A549 (cell line): ENCODE measurements at regions not wholly inside any gene's neighbourhood (a gene's known extent, or its start where the extent isn't known, plus 50 kb on each side); places are given as distances from the start of the nearest gene placed in this dataset.

Experiments
- ATAC-seq, 2 experiments: fragments of 200-7000 bp in 1 of 2; fragments of >200 bp in 1 of 2; cut with Nextera tagmentation in 1 of 2; cut with Tn5 transposase in 1 of 2; 3 replicates each; pipeline versions ENCODE4 v1.8.0 to v1.9.1; 2018 to 2020; ENCODE audit warnings: mild to moderate bottlenecking in 1 of 2, moderate library complexity in 1 of 2
- CTCF ChIA-PET: fragments of 300-600 bp; sonication (Branson Sonifier 250); formaldehyde crosslinking; extraction: SDS; loops from one replicate; lab custom pipeline; 2021; ENCODE audit warnings: antibody characterized with exemption, inconsistent platforms; lab: Yijun Ruan, JAX
- POLR2A ChIA-PET: fragments of 350-600 bp; formaldehyde crosslinking; extraction: SDS; loops from one replicate; lab custom pipeline; 2021; ENCODE audit warnings: antibody characterized with exemption, inconsistent platforms; lab: Yijun Ruan, JAX
- DNase-seq, 2 experiments: peaks; one replicate each; pipeline versions ENCODE4 v3.0.0 to v3.0.0-alpha.2; 2011 to 2016; ENCODE audit warnings: low read depth in 1 of 2, low spot score in 1 of 2
- FAIRE-seq: peaks from 2 replicates; lab custom pipeline; 2011; peaks lifted over from hg19 to GRCh38; lab: Jason Lieb, UNC
- H3K27ac ChIP-seq, 2 experiments: fragments of >200 bp; sonication (Bioruptor Twin); formaldehyde crosslinking; 3 replicates each; pipeline ENCODE4 v1.5.1; 2016 to 2017
- H3K4me1 ChIP-seq: fragments of >200 bp; sonication (Bioruptor Twin); formaldehyde crosslinking; 3 replicates; pipeline ENCODE4 v1.6.1; 2016
- H3K4me2 ChIP-seq: fragments of >200 bp; sonication (Bioruptor Twin); formaldehyde crosslinking; 3 replicates; pipeline ENCODE4 v1.6.1; 2016
- H3K4me3 ChIP-seq: fragments of >200 bp; sonication (Bioruptor Twin); formaldehyde crosslinking; 3 replicates; pipeline ENCODE4 v1.5.1; 2016
- H3K9me3 ChIP-seq: fragments of >200 bp; sonication (Bioruptor Twin); formaldehyde crosslinking; 3 replicates; pipeline ENCODE4 v1.6.1; 2016
- CHD2 ChIP-seq: fragments of 150-350 bp; IDR thresholded peaks from 2 replicates; pipeline ENCODE4 v1.6.1; 2014; ENCODE audit warnings: low read length; ENCODE audit not compliant: partially characterized antibody
- EHF ChIP-seq: fragments of 250-450 bp; sonication (Bioruptor Pico); IDR thresholded peaks from 2 replicates; pipeline ENCODE4 v1.5.0; 2020; ENCODE audit warnings: mild to moderate bottlenecking
- ESRRA ChIP-seq: fragments of 150-350 bp; IDR thresholded peaks from 2 replicates; pipeline ENCODE4 v1.6.1; 2014; ENCODE audit warnings: mild to moderate bottlenecking, low read length, borderline replicate concordance
- FOSB ChIP-seq: fragments of 250-450 bp; sonication (Bioruptor Pico); IDR thresholded peaks from 2 replicates; pipeline ENCODE4 v1.5.0; 2020; ENCODE audit warnings: mild to moderate bottlenecking, moderate library complexity
- HDAC2 ChIP-seq: fragments of 200-600 bp; sonication (generic); IDR thresholded peaks from 2 replicates; pipeline ENCODE4 v1.6.1; 2016
- HMGXB4 ChIP-seq: fragments of 250-450 bp; sonication (Bioruptor Pico); IDR thresholded peaks from 2 replicates; pipeline ENCODE4 v1.5.0; 2021; ENCODE audit warnings: mild to moderate bottlenecking, moderate library complexity, borderline replicate concordance
- HOXA7 ChIP-seq: fragments of 250-450 bp; sonication (Bioruptor Pico); IDR thresholded peaks from 2 replicates; pipeline ENCODE4 v1.5.0; 2020; ENCODE audit warnings: mild to moderate bottlenecking, moderate library complexity
- JUNB ChIP-seq: fragments of >200 bp; sonication (Bioruptor Twin); formaldehyde crosslinking; IDR thresholded peaks from 2 replicates; pipeline ENCODE4 v1.6.1; 2016
- KDM1A ChIP-seq: fragments of 200-600 bp; sonication (generic); IDR thresholded peaks from 2 replicates; pipeline ENCODE4 v1.6.1; 2016; ENCODE audit warnings: low read depth, mild to moderate bottlenecking
- MAZ ChIP-seq: fragments of 150-350 bp; IDR thresholded peaks from 2 replicates; pipeline ENCODE4 v1.6.1; 2014; ENCODE audit warnings: antibody characterized with exemption, low read depth, low read length, borderline replicate concordance
- MYC ChIP-seq: IDR thresholded peaks from 2 replicates; pipeline ENCODE4 v1.6.1; 2012; ENCODE audit warnings: mild to moderate bottlenecking, inconsistent platforms, low read length, improper control_type of control experiment, borderline replicate concordance
- NFE2L2 ChIP-seq: fragments of 150-350 bp; conservative IDR thresholded peaks from 2 replicates; pipeline ENCODE4 v1.6.1; 2014; ENCODE audit warnings: low read length
- NPAS2 ChIP-seq: fragments of 250-450 bp; sonication (Bioruptor Pico); IDR thresholded peaks from 2 replicates; pipeline ENCODE4 v1.8.0; 2022; ENCODE audit warnings: mild to moderate bottlenecking, moderate library complexity, borderline replicate concordance
- RARB ChIP-seq: fragments of 250-450 bp; sonication (Bioruptor Pico); IDR thresholded peaks from 2 replicates; pipeline ENCODE4 v1.8.0; 2021; ENCODE audit warnings: mild to moderate bottlenecking, moderate library complexity
- RCOR1 ChIP-seq: fragments of 150-350 bp; IDR thresholded peaks from 2 replicates; pipeline ENCODE4 v1.6.1; 2014; ENCODE audit warnings: antibody characterized with exemption, low read length, low read depth
- RFX5 ChIP-seq: fragments of 450-650 bp; IDR thresholded peaks from 2 replicates; pipeline ENCODE4 v1.7.1; 2014; ENCODE audit warnings: antibody characterized with exemption, mild to moderate bottlenecking, moderate library complexity
- RNF2 ChIP-seq: fragments of 200-600 bp; sonication (generic); IDR thresholded peaks from 2 replicates; pipeline ENCODE4 v1.6.1; 2016; ENCODE audit warnings: low read depth, mild to moderate bottlenecking, antibody characterized with exemption, moderate library complexity, borderline replicate concordance
- SMC3 ChIP-seq: fragments of >200 bp; sonication (Bioruptor Twin); formaldehyde crosslinking; IDR thresholded peaks from 3 replicates; pipeline ENCODE4 v1.6.1; 2018; ENCODE audit warnings: inconsistent platforms
- ZSCAN20 ChIP-seq: fragments of 250-450 bp; sonication (Bioruptor Pico); IDR thresholded peaks from 2 replicates; pipeline ENCODE4 v1.8.0; 2022; ENCODE audit warnings: mild to moderate bottlenecking, moderate library complexity
- WGBS: methylation state at CpG from one replicate; pipeline ENCODE4 v1.1.6; 2017; ENCODE audit errors: missing lambda C conversion rate; 5-methylcytosine and 5-hydroxymethylcytosine counted together
- TF ChIP-seq, protein P1 (sequence below): IDR thresholded peaks from 2 replicates; pipeline ENCODE4 v1.6.1; 2012
- TF ChIP-seq, protein P2 (sequence below): IDR thresholded peaks from 2 replicates; pipeline ENCODE4 v1.6.1; 2012; ENCODE audit warnings: low read depth, borderline replicate concordance
- TF ChIP-seq, protein P3 (sequence below): fragments of 250-450 bp; sonication (Bioruptor Pico); IDR thresholded peaks from 2 replicates; pipeline ENCODE4 v1.5.0; 2020; ENCODE audit warnings: low read depth, mild to moderate bottlenecking, moderate library complexity
- TF ChIP-seq, protein P4 (sequence below): IDR thresholded peaks from 2 replicates; pipeline ENCODE4 v1.6.1; 2012

DNA sequence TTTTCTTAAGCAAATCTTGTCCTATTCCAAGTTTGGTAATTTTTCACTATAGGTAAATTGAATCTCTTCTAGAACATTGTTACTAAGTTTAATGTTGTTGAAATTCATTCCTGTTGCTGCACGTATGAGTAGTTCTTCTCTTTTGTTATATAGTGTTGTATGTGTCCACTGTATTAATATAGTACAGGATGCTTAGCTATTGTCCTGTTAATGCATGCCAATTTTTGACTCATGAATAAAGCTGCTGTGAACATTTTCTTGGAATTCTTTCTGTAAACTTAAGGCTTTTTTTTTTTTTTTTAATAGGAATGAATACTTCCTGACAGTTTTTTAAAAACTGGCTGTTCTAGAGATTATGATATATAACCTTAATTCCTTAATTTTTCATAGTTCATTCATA, 326.9 kb downstream of the SLC4A3 start:
- no peak overlapping the region for H3K4me2 ChIP-seq
- H3K4me1 ChIP-seq: no peaks in the 10 kb centered on the region
- peaks cover 5% of the 10 kb centered on the region; the same call in 2 of the 3 replicates for H3K9me3 ChIP-seq
- POLR2A ChIA-PET: no interaction called here
- H3K4me3 ChIP-seq: no peak overlapping the region
- ATAC-seq: no peak
- TF ChIP-seq NPAS2: no peak
- no peak for TF ChIP-seq SMC3
- TF ChIP-seq, all 56 proteins: peak for 0
- CTCF ChIA-PET: interaction anchor here (0.7 kb wide), 1 partner anchor 58 kb away, joined by 3 read pairs; no protein-coding TSS in a partner anchor
- no peak overlapping the region for H3K27ac ChIP-seq
- no peak for DNase-seq
- no peak for FAIRE-seq
- 16% methylated on average over 1 of the region's 1 CpG for WGBS

DNA sequence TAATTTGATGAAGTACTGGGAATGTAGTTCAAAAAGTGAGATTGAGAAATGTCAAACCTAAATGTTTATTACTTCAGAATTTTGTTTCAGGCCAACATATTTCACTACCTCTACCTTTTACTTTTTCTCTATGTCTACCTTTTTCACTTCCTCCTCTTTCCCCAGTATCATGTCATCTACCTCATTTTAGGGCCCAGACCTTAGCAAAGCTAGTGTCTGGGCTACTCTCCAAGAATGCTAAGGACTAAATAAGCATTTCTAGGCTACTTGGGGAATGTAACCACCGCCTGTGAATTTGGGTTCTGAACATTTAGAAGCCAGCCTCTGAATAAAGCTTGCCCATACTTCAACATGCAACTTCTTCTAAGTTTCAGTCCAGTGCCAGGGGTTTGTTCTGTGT, 330.4 kb downstream of the SLC4A3 start:
- ATAC-seq (no peak), DNase-seq (no peak), FAIRE-seq (no peak)
- ChIA-PET CTCF (no interaction called here), POLR2A (no interaction called here)
- H3K4me1 ChIP-seq: no peaks in the 10 kb centered on the region
- H3K9me3 ChIP-seq: peaks cover 5% of the 10 kb centered on the region; the same call in 2 of the 3 replicates
- no peak for TF ChIP-seq EHF (CRISPR knock-in tag)
- no peak for TF ChIP-seq ZSCAN20 (CRISPR knock-in tag)
- TF ChIP-seq NPAS2: no peak
- TF ChIP-seq, protein P1, sequence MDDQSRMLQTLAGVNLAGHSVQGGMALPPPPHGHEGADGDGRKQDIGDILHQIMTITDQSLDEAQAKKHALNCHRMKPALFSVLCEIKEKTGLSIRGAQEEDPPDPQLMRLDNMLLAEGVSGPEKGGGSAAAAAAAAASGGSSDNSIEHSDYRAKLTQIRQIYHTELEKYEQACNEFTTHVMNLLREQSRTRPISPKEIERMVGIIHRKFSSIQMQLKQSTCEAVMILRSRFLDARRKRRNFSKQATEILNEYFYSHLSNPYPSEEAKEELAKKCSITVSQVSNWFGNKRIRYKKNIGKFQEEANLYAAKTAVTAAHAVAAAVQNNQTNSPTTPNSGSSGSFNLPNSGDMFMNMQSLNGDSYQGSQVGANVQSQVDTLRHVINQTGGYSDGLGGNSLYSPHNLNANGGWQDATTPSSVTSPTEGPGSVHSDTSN: no peak
- no peak for TF ChIP-seq RARB (CRISPR knock-in tag)
- no peak for TF ChIP-seq NFE2L2
- TF ChIP-seq MYC: no peak
- no peak for TF ChIP-seq RFX5
- TF ChIP-seq RCOR1: no peak
- TF ChIP-seq CHD2: no peak
- TF ChIP-seq HMGXB4 (CRISPR knock-in tag): no peak
- TF ChIP-seq, protein P2, sequence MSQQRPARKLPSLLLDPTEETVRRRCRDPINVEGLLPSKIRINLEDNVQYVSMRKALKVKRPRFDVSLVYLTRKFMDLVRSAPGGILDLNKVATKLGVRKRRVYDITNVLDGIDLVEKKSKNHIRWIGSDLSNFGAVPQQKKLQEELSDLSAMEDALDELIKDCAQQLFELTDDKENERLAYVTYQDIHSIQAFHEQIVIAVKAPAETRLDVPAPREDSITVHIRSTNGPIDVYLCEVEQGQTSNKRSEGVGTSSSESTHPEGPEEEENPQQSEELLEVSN: no peak
- no peak for TF ChIP-seq FOSB (CRISPR knock-in tag)
- TF ChIP-seq KDM1A: no peak
- TF ChIP-seq JUNB: no peak
- no peak for TF ChIP-seq MAZ
- no peak for TF ChIP-seq HOXA7
- H3K4me2 ChIP-seq: no peak overlapping the region
- H3K27ac ChIP-seq: no peak overlapping the region
- 0% methylated on average over 1 of the region's 1 CpG for WGBS
- no peak overlapping the region for H3K4me3 ChIP-seq

DNA sequence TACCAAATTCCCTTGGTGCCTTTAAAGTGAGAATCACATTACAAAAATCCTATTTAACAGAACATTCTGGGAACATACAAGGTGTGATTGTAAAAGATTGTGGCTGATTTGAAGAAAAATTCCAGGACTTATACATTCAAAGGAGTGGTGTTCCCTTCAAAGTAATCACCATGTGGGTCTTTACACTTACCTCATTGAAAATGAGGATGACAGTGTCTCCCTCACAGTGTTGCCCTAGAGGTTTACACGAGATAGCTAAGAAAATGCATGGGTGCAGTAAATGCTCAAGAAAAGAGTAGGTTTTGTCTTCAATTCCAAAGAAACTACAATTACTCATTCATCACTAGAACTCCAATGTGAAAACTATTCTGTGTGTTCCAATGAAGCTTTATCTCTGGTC, 331.5 kb downstream of the SLC4A3 start:
- ATAC-seq (no peak), FAIRE-seq (no peak), DNase-seq (no peak)
- CTCF ChIA-PET: interaction anchor here (0.9 kb wide), 1 partner anchor 1615 kb away, joined by 3 read pairs; no protein-coding TSS in a partner anchor
- Histone ChIP-seq H3K9me3 (peaks cover 5% of the 10 kb centered on the region; the same call in 2 of the 3 replicates), H3K4me2 (no peak overlapping the region), H3K27ac (no peak overlapping the region), H3K4me1 (no peaks in the 10 kb centered on the region), H3K4me3 (no peak overlapping the region)
- POLR2A ChIA-PET: no interaction called here
- TF ChIP-seq RNF2: no peak
- no peak for TF ChIP-seq ESRRA
- TF ChIP-seq KDM1A: no peak
- TF ChIP-seq, protein P3, sequence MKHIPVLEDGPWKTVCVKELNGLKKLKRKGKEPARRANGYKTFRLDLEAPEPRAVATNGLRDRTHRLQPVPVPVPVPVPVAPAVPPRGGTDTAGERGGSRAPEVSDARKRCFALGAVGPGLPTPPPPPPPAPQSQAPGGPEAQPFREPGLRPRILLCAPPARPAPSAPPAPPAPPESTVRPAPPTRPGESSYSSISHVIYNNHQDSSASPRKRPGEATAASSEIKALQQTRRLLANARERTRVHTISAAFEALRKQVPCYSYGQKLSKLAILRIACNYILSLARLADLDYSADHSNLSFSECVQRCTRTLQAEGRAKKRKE (CRISPR knock-in tag): no peak
- no peak for TF ChIP-seq HDAC2
- TF ChIP-seq, protein P4, sequence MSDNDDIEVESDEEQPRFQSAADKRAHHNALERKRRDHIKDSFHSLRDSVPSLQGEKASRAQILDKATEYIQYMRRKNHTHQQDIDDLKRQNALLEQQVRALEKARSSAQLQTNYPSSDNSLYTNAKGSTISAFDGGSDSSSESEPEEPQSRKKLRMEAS: no peak
- 5% methylated on average over 1 of the region's 1 CpG for WGBS
